Fibroblast of lung (primary cell): ENCODE measurements at regions not wholly inside any gene's neighbourhood (a gene's known extent, or its start where the extent isn't known, plus 50 kb on each side); places are given as distances from the start of the nearest gene placed in this dataset.

Experiments used
- EZH2 ChIP-seq: IDR thresholded peaks from 2 replicates; pipeline ENCODE4 v1.5.1; 2012; ENCODE audit warnings: low read length, control low read depth, mild to moderate bottlenecking; ENCODE audit errors: missing control alignments
- TF ChIP-seq, protein P1 (sequence below), 2 donors: IDR thresholded peaks in 1 of 2; conservative IDR thresholded peaks in 1 of 2; 1 replicate in 1 of 2; 2 replicates in 1 of 2; pipeline ENCODE4 v1.5.1; 2011 to 2012; ENCODE audit warnings: low read length in 2 of 2, control low read depth in 1 of 2, inconsistent platforms in 1 of 2, low read depth in 1 of 2, mild to moderate bottlenecking in 1 of 2

- TF ChIP-seq, protein P1, sequence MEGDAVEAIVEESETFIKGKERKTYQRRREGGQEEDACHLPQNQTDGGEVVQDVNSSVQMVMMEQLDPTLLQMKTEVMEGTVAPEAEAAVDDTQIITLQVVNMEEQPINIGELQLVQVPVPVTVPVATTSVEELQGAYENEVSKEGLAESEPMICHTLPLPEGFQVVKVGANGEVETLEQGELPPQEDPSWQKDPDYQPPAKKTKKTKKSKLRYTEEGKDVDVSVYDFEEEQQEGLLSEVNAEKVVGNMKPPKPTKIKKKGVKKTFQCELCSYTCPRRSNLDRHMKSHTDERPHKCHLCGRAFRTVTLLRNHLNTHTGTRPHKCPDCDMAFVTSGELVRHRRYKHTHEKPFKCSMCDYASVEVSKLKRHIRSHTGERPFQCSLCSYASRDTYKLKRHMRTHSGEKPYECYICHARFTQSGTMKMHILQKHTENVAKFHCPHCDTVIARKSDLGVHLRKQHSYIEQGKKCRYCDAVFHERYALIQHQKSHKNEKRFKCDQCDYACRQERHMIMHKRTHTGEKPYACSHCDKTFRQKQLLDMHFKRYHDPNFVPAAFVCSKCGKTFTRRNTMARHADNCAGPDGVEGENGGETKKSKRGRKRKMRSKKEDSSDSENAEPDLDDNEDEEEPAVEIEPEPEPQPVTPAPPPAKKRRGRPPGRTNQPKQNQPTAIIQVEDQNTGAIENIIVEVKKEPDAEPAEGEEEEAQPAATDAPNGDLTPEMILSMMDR (conservative IDR thresholded peaks at IDR 0.05 in 1 of 2, IDR thresholded peaks at IDR 0.05 in 1 of 2; ENCODE audit: low read depth in 1 of 2, low read length in 2 of 2) = no peak
- TF ChIP-seq EZH2 = no peak
Measured at GRCh38 chr16:51716195-51716594, 565.1 kb upstream of the SALL1 start.
